COLO668 (cell line): ENCODE measurements at regions not wholly inside any gene's neighbourhood (a gene's known extent, or its start where the extent isn't known, plus 50 kb on each side); places are given as distances from the start of the nearest gene placed in this dataset.
A peak's percentile ranks its signal among the peaks of the same experiment; 100 is the strongest.

Experiments
- DNase-seq: peaks from one replicate; lab custom pipeline; 2025; ENCODE audit not compliant: unreplicated experiment; lab: John Stamatoyannopoulos, UW

- DNase-seq = no peak
Measured at GRCh38 chr1:2886631-2887030, 85.1 kb upstream of the TTC34 start.

DNA sequence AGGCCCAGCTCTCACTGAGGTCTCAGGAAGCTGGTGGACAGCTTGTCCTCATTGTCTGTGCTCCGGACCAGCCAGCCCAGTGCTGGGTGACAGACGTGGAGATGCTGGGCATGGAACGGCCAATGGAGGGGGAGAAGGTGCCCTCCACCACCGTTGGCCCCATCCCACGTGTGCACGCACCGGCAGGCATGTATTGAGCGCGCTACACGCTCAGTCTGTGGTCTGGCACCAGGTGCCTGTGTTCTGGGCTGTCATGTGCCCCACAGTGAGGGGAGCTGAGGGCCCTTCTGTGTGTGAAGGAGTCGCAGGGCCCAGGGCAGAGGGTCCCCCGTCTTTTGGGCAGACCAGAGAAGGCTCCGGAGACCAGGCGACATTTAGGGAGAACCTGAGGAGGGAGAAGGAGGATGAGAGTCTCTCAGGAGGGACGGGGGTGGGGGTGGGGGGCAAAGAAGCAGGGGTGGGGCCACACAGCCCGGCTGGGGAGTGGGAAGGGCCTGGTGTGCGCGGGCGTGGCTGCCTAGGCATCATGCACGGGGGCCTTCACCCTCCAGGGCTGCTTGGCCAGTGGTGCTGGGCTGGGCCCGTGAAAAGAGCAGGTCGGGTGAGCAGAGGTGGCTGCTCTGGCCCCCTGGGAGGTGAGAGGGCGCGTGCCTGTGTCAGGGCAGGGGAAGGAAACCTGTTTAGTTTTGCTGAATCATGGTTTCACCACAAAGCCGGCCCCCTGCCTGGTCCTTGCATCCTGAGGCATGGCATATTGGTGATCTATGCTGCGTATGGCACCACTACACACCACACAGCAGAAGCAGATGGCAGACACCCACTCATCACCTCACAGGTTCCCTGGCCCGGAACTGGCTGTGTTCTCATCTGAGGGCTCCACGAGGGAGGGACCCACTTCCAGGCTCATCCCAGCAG lies 86.7 kb upstream of the TTC34 start:
- no peak for DNase-seq

DNA sequence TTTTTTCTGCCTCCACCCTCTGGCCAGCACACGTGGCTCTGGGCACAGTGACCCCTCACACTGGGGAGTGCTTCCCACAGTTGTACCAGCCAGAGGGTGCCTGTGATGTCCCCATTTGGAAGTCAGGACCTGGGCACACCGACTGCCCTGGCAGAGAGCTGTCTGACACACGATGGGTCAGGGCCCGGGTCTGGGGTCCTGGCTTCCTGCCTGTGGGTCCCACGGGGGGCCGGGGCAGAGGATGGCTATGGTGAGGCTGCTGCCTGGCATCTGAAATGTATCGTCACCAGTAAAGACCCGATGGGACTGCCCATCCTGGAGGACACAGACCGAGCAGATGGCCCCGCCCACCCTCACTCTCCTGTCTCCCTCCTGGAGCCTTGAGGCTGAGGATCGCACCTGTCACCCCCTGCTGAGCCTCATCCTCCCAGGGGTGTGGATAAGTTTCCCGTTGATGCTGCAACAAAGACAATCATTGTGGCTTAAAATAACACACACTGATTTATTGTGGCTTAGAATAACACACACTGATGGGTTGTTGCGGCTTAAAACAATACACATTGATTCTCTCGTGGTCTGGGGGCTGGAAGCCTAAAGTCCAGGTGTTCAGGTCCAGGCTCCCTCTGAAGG lies 88.8 kb upstream of the TTC34 start:
- DNase-seq = peak; percentile 53

GRCh38 chr1:2891923-2892448 lies 90.5 kb upstream of the TTC34 start:
- DNase-seq = no peak

DNA sequence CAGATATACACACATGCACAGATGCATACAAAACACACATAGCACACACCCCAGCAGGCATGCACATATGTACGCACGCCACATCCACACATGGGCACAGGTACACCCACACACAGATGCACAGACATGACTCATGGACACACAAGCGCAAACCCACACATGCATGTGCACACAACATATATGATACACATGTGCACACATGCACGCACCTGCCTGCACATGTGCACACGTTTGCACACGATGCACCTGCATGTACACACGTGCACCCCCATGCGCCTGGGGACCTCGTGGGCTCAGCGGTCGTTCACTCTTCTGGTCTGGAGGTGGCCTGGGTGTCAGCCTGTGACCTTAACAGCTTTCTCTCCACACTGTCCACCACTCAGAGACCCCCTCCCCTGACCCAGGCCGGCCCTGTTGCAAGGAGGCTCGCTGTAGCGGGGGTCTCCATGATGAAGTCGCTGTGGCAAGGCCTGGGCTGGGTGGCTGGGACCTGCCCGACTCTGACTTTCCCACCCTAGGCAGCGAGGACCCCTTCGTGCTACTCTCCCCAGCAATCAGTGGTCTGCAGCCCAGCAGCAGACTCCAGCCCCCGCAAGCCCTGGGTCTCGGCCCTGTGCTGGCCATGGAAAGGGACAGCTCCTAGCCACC lies 92.1 kb upstream of the TTC34 start:
- no peak for DNase-seq

DNA sequence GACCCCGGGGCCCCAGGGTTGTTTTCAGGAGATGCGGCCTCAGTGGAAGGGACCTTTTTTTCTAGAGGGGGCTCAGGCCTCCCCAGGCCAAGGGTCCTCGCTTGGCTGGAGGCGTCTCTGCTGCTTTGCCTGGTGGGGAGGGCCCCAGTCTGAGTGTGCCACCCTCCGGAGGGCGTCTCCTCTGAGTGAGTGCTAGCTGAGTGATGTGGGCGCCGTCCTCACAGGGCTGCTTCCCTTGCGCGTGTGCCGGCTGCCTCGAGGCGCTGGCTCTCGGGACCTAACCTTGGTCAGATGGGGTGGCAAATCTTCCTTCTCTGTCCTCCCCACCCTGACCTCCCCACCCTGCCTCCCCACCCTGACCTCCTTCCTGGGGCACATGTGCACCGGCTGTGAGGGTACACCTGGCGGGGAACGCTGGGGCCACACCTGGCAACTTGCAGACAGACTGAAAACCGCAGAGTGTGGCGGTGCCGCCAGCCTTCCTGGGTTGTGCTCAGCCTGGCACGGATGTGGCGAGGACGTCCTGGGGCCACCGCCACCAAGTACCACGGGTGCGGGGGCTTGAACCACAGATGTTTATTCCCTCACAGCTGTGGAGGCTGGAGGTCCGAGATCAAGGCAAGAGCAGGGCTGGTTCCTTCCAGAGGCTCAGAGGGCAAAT lies 93.0 kb upstream of the TTC34 start:
- DNase-seq = no peak

DNA sequence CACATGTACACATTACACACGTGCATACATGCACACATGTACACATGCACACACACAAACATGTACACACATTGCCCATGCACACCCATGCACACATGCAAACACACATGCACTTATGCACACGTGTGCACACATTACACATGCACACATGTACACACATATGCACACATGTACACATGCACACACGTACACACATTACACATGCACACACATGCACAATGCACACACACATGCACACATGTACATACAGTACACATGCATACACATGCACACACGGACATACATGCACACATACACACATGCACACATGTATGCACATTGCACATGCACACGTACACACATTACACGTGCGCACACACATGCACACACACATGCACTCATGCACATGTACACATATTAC lies 95.3 kb upstream of the TTC34 start:
- no peak for DNase-seq

DNA sequence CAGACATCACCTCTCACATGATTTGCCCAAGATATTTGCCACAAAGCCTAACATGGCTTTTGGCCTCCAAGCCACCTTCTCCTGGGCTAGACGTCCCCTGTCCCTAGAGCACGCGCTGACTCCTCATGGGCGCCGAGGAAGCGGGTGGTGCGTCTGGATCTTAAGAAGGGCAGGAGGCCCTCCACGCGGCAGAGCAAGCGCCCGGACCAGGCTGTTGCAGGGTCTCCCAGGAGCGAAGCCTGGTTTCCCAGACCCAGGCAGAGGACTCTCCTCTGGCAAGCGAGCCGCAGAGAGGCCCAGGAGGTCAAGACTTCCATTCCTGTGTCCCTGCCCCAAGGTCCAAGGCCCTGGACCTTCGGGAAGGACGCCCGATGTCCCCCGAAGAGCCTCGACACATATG lies 101.7 kb upstream of the TTC34 start:
- no peak for DNase-seq

DNA sequence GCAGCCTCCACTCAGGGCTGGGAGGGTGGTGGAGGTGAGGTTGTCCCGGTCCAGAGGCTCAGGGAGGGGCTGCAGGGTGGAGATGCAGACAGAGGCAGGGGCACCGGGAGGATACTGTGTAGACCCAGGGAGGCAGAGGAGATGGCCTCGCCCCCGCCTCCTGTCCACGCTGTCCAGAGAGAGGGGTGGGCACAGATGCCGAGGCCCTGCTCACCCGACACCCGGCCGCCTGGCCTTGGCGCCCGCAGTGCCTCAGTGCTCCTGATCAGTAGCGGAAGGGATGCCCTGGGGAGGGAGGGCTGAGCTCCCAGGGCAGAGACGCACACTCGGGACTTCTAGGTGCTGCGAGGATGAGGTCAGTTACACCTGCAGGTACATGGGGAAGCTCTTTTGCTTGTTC lies 102.7 kb upstream of the TTC34 start:
- DNase-seq = no peak

DNA sequence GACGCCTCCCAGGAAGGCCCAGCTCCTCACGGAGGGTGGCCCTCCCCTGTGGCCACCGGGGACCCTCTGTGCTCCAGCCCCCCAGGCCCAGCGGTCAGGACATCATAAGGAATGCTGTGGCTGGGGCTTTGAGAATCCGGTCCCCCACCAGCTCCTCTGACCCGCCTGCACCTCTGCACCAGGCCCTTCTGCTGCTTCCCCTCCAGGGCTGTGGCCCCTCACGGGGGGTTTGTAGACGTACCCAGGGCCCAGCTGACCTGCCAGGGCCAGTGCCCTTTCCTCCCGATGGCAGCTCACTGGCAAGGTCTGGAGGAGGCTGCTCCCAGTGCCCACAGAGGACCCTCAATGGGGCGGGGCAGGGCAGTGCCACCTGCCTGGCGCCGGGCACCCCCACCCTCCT lies 103.9 kb upstream of the TTC34 start:
- no peak for DNase-seq

DNA sequence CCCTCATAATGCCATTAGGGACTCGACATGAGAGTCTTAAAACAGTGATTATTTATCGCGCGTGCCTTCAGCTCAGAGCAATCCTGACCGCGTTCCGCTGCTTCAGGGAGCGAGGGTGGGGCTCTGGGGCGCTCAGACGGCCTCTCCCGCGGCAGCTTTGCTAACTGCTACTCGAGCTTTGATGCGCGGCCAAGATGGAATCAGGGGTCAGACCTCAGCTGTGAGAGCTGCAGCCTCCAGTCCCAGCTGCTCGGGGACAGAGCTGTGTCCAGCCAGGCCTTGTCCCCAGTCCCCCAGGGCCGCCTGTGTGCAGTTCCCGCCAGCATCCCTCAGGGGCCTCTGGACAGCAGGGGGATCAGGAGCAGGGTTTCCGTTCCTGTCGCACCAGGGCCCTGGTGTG lies 104.6 kb upstream of the TTC34 start:
- no peak for DNase-seq

DNA sequence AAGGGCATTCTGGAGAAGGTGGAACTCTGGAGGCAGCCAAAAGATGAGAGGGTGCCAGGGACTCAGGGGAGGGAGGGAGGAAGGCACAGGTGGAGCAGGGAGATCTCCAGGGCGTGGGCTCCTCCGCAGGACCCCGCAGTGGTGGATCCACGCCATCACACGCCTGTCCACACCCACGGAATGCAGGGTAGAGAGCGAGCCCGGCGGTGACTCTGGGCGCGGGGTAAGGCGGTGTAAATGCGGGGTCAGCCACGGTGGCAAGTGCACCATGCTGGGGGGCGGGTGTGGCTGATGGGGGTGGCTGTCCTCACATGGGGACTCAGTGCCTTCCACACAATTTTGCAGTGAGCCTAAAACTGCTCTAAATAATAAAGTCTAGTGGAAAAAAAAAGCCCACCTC lies 105.1 kb upstream of the TTC34 start:
- DNase-seq = no peak

DNA sequence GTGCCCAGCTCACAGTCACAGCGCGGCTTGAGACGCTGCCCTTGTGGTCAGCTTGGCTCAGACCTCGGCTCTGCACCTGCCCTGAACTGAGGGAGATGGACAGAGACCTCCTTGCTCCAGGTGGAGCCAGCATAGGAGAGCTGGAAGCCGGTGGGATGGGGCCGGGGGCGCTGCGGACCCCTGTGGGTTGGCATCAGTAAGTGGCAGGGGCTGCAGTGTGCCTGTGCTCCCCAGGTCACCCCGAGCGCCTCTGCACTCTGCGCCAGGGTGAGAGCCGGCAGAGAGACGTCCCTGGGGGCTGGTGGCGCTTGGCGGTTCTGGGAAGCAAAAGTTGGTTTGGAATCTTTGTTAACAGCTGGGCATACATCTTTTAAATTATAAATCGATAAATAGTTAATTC lies 105.6 kb upstream of the TTC34 start:
- DNase-seq = no peak

GRCh38 chr1:2908081-2908480 lies 106.6 kb upstream of the TTC34 start:
- DNase-seq = no peak

DNA sequence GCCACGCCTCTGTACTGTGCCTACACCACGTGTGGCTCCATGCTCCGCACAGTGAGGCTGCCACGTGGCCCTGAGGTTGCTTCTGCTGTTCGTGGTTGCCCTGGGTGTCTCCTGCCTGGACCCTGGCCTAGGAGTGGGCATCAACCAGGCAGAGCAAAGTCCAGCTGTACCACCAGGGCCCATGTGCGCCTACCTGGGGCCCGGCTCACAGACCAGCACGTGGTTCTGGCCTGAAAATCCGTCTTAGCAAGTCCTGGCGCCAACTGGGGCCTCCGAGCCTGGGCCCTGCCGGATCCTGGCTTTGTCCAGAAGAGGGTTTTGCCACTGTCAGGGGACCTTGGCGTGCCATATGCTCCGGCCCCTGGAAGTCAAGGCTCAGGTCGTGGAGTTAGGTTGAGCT lies 107.1 kb upstream of the TTC34 start:
- DNase-seq = no peak

DNA sequence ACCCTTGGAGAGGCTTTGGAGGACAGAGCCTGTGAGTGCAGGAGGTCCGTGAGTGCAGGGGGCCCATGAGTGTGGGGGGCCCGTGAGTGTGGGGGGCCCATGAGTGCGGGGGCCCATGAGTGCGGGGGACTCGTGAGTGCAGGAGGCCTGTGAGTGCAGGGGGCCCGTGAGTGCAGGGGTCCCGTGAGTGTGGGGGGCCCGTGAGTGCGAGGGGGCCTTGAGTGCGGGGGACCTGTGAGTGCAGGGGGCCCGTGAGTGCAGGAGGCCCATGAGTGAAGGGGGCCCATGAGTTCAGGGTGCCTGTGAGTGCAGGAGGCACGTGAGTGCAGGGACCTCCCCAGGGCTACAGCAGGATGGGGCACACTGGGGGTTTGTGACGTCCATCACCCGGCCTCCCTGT lies 108.3 kb upstream of the TTC34 start:
- no peak for DNase-seq

GRCh38 chr1:2910211-2910610 lies 108.7 kb upstream of the TTC34 start:
- no peak for DNase-seq

DNA sequence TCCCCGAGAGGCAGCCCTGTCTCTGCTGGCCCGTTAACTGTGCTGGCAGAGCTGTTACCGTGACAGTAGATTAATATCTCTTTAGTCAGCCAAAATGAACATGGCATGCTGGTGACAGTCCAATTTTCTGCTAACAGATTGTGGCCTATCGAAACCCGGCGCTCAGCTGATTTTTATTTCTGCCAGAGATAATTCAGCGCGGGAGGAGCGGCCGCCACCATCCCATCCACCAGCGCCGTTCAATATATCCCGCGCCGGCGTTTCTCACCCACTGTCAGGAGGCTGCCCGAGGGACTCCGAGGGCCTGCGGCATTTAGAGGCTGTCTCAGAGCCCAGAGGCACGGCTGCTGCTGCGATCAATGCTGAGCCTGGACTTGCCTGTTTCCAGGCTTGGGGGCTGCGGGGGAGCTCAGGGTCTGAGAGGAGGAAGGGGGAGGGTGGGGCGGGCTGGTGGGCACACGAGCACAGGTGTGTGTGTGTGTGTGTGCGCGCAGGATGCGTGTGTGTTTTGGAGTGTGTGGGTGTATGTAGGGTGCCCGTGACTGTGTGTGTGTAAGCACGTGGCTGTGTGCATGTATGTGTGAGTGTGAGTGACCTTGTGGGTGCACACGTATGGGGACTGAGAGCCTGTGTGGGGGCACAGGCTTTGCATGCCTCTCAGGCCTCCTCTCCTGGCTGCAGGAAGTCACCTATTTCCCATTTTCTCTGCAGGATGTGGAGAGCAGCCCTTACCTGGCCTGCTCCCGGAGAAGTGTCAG lies 109.7 kb upstream of the ACTRT2 start:
- DNase-seq = no peak

DNA sequence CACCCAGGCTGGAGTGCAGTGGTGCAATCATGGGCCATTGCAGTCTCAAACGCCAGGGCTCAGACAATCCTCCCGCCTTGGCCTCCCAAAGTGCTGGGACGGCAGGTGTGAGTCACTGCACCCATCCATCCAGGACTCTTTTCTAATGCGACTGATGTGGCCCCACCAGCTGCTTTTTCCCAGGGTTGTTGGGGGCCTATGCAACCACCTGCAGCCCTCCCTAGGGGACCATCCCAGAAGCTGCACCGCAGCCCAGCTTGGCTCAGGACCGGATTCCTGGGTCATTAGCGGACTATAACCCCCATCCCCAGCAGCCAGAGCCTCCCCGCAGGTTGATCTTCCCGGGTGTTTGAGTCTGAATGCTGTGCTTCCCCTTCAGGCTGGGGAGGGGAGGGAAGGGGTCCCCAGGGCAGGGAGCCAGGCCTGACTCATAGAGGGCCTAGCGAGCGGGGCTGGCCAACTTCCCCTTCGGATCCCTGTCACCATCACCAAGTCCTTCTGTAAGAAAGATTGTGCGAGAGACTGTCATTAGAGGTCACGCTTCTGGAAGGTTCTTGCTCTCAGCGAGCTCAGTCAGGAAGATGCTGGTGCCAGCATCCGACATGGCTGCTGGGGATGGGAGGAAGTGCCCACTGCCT lies 108.7 kb upstream of the ACTRT2 start:
- no peak for DNase-seq

- no peak for DNase-seq
Measured at GRCh38 chr1:2913091-2913490, 108.2 kb upstream of the ACTRT2 start.
